ENCODE measurements at regions not wholly inside any gene's neighbourhood (a gene's known extent, or its start where the extent isn't known, plus 50 kb on each side); places are given as distances from the start of the nearest gene placed in this dataset.

- TF ChIP-seq POLR2A (IDR thresholded peaks at IDR 0.05), result no peak
- TF ChIP-seq, protein P1, sequence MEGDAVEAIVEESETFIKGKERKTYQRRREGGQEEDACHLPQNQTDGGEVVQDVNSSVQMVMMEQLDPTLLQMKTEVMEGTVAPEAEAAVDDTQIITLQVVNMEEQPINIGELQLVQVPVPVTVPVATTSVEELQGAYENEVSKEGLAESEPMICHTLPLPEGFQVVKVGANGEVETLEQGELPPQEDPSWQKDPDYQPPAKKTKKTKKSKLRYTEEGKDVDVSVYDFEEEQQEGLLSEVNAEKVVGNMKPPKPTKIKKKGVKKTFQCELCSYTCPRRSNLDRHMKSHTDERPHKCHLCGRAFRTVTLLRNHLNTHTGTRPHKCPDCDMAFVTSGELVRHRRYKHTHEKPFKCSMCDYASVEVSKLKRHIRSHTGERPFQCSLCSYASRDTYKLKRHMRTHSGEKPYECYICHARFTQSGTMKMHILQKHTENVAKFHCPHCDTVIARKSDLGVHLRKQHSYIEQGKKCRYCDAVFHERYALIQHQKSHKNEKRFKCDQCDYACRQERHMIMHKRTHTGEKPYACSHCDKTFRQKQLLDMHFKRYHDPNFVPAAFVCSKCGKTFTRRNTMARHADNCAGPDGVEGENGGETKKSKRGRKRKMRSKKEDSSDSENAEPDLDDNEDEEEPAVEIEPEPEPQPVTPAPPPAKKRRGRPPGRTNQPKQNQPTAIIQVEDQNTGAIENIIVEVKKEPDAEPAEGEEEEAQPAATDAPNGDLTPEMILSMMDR (IDR thresholded peaks at IDR 0.05), result no peak
Observed at GRCh38 chr1:163864207-163864606, 542.5 kb downstream of the NUF2 start.
